Aorta (tissue), 5 donors: ENCODE measurements at regions not wholly inside any gene's neighbourhood (a gene's known extent, or its start where the extent isn't known, plus 50 kb on each side); places are given as distances from the start of the nearest gene placed in this dataset.

ENCODE experiments used
- ATAC-seq: fragments of 200-7000 bp; cut with Tn5 transposase; one replicate; pipeline ENCODE4 v1.9.1; 2022; ENCODE audit warnings: moderate library complexity; ENCODE audit not compliant: low FRiP score
- DNase-seq, 2 donors: peaks; one replicate each; pipeline ENCODE4 v3.0.0-alpha.2; 2020
- H3K27ac ChIP-seq, 2 donors: one replicate each; pipeline ENCODE4 v1.5.1; 2013; ENCODE audit warnings: low read length in 2 of 2, mild to moderate bottlenecking in 2 of 2, moderate library complexity in 2 of 2, control low read depth in 1 of 2, inconsistent platforms in 1 of 2, low read depth in 1 of 2
- H3K27me3 ChIP-seq, 2 donors: one replicate each; pipeline ENCODE4 v1.6.1; 2013; ENCODE audit warnings: control low read depth in 1 of 2, low read length in 1 of 2, mild to moderate bottlenecking in 1 of 2, moderate library complexity in 1 of 2; ENCODE audit not compliant: insufficient read depth in 2 of 2, control insufficient read depth in 1 of 2
- H3K36me3 ChIP-seq, 2 donors: one replicate each; pipeline ENCODE4 v1.6.1; 2013; ENCODE audit warnings: control low read depth in 1 of 2, low read length in 1 of 2, mild to moderate bottlenecking in 1 of 2; ENCODE audit not compliant: insufficient read depth in 2 of 2, control insufficient read depth in 1 of 2
- H3K4me1 ChIP-seq, 2 donors: one replicate each; pipeline ENCODE4 v1.6.1; 2013; ENCODE audit warnings: low read length in 2 of 2, control low read depth in 1 of 2, mild to moderate bottlenecking in 1 of 2, moderate library complexity in 1 of 2; ENCODE audit not compliant: insufficient read depth in 2 of 2, control insufficient read depth in 1 of 2
- H3K4me3 ChIP-seq, 2 donors: one replicate each; pipeline ENCODE4 v1.5.1; 2013; ENCODE audit warnings: low read length in 2 of 2, control low read depth in 1 of 2, mild to moderate bottlenecking in 1 of 2
- H3K9me3 ChIP-seq: one replicate; pipeline ENCODE4 v1.6.1; 2013; ENCODE audit warnings: mild to moderate bottlenecking, low read length; ENCODE audit not compliant: control insufficient read depth
- WGBS, 2 donors: extraction: QIAGEN DNeasy Blood & Tissue Kit; methylation state at CpG; one replicate each; pipeline ENCODE4 v1.1.7; 2013; 5-methylcytosine and 5-hydroxymethylcytosine counted together
- intact Hi-C, 2 donors: fragments of 100-400 bp; cut with DNase I; formaldehyde crosslinking; loops; one replicate each; pipeline versions ENCODE4 v1.14.2 to v1.15.0; 2022
- donor health status: healthy with polysubstance abuse.
- donor health status: Bipolar disorder and iron deficiency.
- donor health status: DM: no; HTN: no; CAD: no.
- donor health status: DM: no; HTN: no; CAD: no.
- donor health status: DM: yes; HTN: yes; CAD: no.

DNA sequence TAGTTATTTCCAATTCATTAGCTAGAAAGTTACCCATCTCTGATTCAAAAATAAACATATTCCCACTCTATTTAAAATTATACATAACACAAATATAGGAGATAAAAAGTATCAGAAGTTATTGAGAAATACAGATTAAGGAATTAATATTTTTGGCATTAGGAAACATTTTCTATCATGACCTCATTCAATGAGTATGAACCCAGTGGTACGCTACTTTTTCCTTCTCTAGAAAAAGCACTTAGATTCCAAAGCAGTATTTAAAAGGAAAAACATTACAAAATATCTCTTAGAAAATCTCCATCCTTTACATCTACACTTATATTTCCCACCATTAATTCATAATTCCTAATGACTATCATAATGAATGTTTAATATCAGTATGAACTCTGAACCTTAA lies 240.6 kb upstream of the GNAI1 start:
- intact Hi-C loops: no loop called here
- ATAC-seq (no peak), DNase-seq (no peak)
- Histone ChIP-seq H3K9me3 (no peaks in the 10 kb centered on the region), H3K27ac (no peak overlapping the region), H3K4me1 (peaks cover 0 to 3% of the 10 kb centered on the region in 2 donors), H3K36me3 (no peaks in the 10 kb centered on the region), H3K27me3 (no peaks in the 10 kb centered on the region), H3K4me3 (no peak overlapping the region)
- WGBS, 2 donors: 5 to 10% methylated on average over 1 of the region's 1 CpG

DNA sequence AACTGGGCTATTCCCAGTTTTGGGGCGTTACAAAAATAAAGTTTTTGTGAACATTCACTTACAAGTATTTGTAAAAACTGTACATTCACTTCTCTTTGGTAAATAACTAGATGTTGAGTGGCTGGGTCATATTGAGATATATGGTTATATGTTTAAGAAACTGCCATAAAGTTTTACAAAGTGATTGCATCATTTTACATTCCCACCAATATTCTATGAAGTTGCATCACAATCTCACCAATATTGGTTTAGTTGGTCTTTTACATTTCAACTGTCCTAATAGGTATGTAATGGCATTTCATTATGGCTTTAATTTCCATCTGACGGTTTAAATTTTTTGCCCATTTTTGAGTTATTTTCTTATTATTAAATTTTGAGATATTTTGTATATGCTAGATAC lies 251.7 kb upstream of the GNAI1 start:
- Histone ChIP-seq H3K27me3 (no peaks in the 10 kb centered on the region), H3K9me3 (no peaks in the 10 kb centered on the region), H3K27ac (no peak overlapping the region), H3K4me1 (no peaks in the 10 kb centered on the region), H3K36me3 (no peaks in the 10 kb centered on the region), H3K4me3 (no peak overlapping the region)
- intact Hi-C loops: no loop called here
- 74 to 82% methylated on average over 2 of the region's 2 CpGs for WGBS, 2 donors
- ATAC-seq (no peak), DNase-seq (no peak)

- no peak for DNase-seq
- ATAC-seq: no peak
- Histone ChIP-seq H3K27me3 (no peaks in the 10 kb centered on the region), H3K36me3 (no peaks in the 10 kb centered on the region), H3K4me3 (no peak overlapping the region), H3K9me3 (no peaks in the 10 kb centered on the region), H3K4me1 (no peaks in the 10 kb centered on the region), H3K27ac (no peak overlapping the region)
- 33 to 41% methylated on average over 2 of the region's 2 CpGs for WGBS, 2 donors
- intact Hi-C loops: no loop called here
Observed at GRCh38 chr7:79880312-79880711, 254.3 kb upstream of the GNAI1 start.

GRCh38 chr7:79877874-79878465 lies 256.7 kb upstream of the GNAI1 start:
- Histone ChIP-seq H3K36me3 (no peaks in the 10 kb centered on the region), H3K4me1 (no peaks in the 10 kb centered on the region), H3K27ac (no peak overlapping the region), H3K4me3 (no peak overlapping the region), H3K9me3 (no peaks in the 10 kb centered on the region), H3K27me3 (no peaks in the 10 kb centered on the region)
- WGBS, 2 donors: 57 to 58% methylated on average over 3 of the region's 3 CpGs
- intact Hi-C loops: no loop called here
- ATAC-seq (no peak), DNase-seq (no peak)

DNA sequence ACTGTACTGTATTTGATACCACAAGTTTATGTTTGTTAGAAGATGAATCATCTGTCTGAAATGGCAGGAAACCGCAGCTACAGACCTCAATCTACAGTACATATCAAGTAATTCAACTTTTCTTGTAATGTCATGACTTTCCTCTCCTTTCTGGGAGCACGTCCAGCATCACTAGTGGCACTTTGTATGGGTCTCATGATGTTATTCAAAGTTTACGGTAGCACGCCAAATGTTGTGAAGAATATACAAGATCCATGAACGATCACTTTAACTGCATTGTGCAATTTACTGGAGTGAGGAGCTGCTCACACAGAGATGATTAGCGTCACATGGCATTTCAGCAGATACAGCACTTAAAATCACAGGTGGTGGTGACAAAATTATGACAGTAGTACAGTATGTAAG lies 257.8 kb upstream of the GNAI1 start:
- Histone ChIP-seq H3K27me3 (no peaks in the 10 kb centered on the region), H3K4me3 (no peak overlapping the region), H3K36me3 (no peaks in the 10 kb centered on the region), H3K27ac (no peak overlapping the region), H3K9me3 (no peaks in the 10 kb centered on the region), H3K4me1 (no peaks in the 10 kb centered on the region)
- intact Hi-C loops: no loop called here
- 74 to 76% methylated on average over 6 of the region's 6 CpGs for WGBS, 2 donors
- DNase-seq (no peak), ATAC-seq (no peak)

- 17 to 37% methylated on average over 1 of the region's 1 CpG for WGBS, 2 donors
- Histone ChIP-seq H3K4me3 (no peak overlapping the region), H3K27me3 (no peaks in the 10 kb centered on the region), H3K27ac (no peak overlapping the region), H3K9me3 (no peaks in the 10 kb centered on the region), H3K4me1 (no peaks in the 10 kb centered on the region), H3K36me3 (no peaks in the 10 kb centered on the region)
- no peak for DNase-seq
- intact Hi-C loops: no loop called here
- no peak for ATAC-seq
Observed at GRCh38 chr7:79874797-79875196, 259.8 kb upstream of the GNAI1 start.

- ATAC-seq: no peak
- no peak overlapping the region for H3K27ac ChIP-seq
- DNase-seq: no peak
- H3K4me1 ChIP-seq: no peaks in the 10 kb centered on the region
- H3K9me3 ChIP-seq: no peaks in the 10 kb centered on the region
- no peaks in the 10 kb centered on the region for H3K36me3 ChIP-seq
- WGBS, 2 donors: 35 to 50% methylated on average over 2 of the region's 2 CpGs
- no peaks in the 10 kb centered on the region for H3K27me3 ChIP-seq
- H3K4me3 ChIP-seq: no peak overlapping the region
- intact Hi-C loops: no loop called here
Observed at GRCh38 chr7:79872176-79872575, 262.5 kb upstream of the GNAI1 start.

GRCh38 chr7:79868010-79868409 lies 266.6 kb upstream of the GNAI1 start:
- intact Hi-C loops: no loop called here
- ATAC-seq: no peak
- Histone ChIP-seq H3K27ac (no peak overlapping the region), H3K27me3 (no peaks in the 10 kb centered on the region), H3K36me3 (no peaks in the 10 kb centered on the region), H3K9me3 (no peaks in the 10 kb centered on the region), H3K4me3 (no peak overlapping the region), H3K4me1 (no peaks in the 10 kb centered on the region)
- no peak for DNase-seq
- 50 to 55% methylated on average over 3 of the region's 3 CpGs for WGBS, 2 donors

DNA sequence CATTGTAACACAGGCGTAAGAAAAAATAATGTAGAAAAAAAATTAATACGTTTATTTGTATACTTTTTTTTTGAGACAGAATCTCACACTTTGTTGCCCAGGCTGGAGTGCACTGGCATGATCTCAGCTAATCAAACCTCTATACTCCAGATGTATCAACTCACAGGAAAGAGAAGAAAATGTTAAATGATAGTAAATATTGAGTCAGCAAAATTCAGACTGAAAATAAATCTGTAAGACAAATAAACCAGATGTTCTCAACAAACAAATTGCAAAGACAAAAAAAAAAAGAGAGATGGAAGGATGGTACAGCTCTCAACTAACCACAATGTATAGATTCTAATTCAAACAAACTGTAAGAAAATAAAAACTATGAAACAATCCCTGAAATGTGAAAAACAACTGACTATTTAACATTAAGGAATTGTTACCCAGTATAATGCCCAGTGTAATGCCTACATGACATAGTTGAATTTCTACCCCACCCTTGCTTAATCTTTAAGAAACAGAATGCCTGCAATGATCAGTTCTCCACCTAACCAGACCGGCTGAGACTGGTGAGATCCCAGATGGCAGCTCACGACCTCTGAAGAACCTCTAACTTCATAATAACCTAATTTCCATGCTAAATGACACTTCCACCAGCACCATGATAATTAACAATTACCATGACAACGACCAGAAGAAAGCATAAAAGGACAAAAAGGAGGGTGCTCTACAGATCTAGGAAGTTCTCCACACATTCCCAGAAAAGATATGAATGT lies 272.0 kb upstream of the GNAI1 start:
- intact Hi-C loops: no loop called here
- DNase-seq (no peak), ATAC-seq (no peak)
- Histone ChIP-seq H3K9me3 (no peaks in the 10 kb centered on the region), H3K27me3 (no peaks in the 10 kb centered on the region), H3K4me1 (no peaks in the 10 kb centered on the region), H3K36me3 (no peaks in the 10 kb centered on the region), H3K27ac (no peak overlapping the region), H3K4me3 (no peak overlapping the region)
- 69% methylated on average over 5 of the region's 5 CpGs for WGBS, 2 donors
